GM12878 (cell line): ENCODE measurements at regions not wholly inside any gene's neighbourhood (a gene's known extent, or its start where the extent isn't known, plus 50 kb on each side); places are given as distances from the start of the nearest gene placed in this dataset.

ENCODE experiments used
- ATAC-seq: fragments of 200-7000 bp; cut with Tn5 transposase; 3 replicates; pipeline ENCODE4 v1.9.1; 2020; ENCODE audit warnings: mild to moderate bottlenecking, moderate library complexity
- BruUV-seq: library from RNA; stranded (reverse); fragments of 400-500 nt; replicated peaks from 2 replicates; lab custom pipeline; 2021; lab: Mats Ljungman, UMichigan
- CTCF ChIA-PET: fragments of 300-600 bp; sonication (Branson Sonifier 250); formaldehyde crosslinking; extraction: SDS; loops from one replicate; lab custom pipeline; 2021; ENCODE audit warnings: inconsistent platforms; lab: Yijun Ruan, JAX
- POLR2A ChIA-PET: fragments of 350-600 bp; formaldehyde crosslinking; extraction: SDS; loops from one replicate; lab custom pipeline; 2021; ENCODE audit warnings: inconsistent platforms; lab: Charles Lee
- RAD21 ChIA-PET: fragments of 300-600 bp; sonication (Branson Sonifier 250); formaldehyde crosslinking; loops from one replicate; lab custom pipeline; 2023; ENCODE audit warnings: antibody characterized with exemption; ENCODE audit not compliant: unreplicated experiment; lab: Charles Lee
- SMC1A ChIA-PET: fragments of 300-600 bp; sonication (Branson Sonifier 250); formaldehyde crosslinking; loops from one replicate; lab custom pipeline; 2023; ENCODE audit not compliant: unreplicated experiment, uncharacterized antibody; lab: Charles Lee
- DNase-seq: peaks from one replicate; pipeline ENCODE4 v3.0.0-alpha.2; 2011; ENCODE audit warnings: low read depth, low spot score
- FAIRE-seq: peaks from 3 replicates; lab custom pipeline; 2011; peaks lifted over from hg19 to GRCh38; lab: Jason Lieb, UNC
- H2AFZ ChIP-seq: 2 replicates; pipeline ENCODE4 v1.6.0; 2011; ENCODE audit warnings: low read depth, low read length, control low read depth; ENCODE audit not compliant: control insufficient read depth
- H3K27ac ChIP-seq: 2 replicates; pipeline ENCODE4 v1.5.1; 2011; ENCODE audit warnings: control low read depth; ENCODE audit not compliant: control insufficient read depth, insufficient read depth
- H3K27me3 ChIP-seq, 2 experiments: replicated peaks in 1 of 2; 2 replicates each; pipeline versions ENCODE4 v1.6.0 to v1.6.1; 2011; ENCODE audit warnings: low read length in 1 of 2; ENCODE audit not compliant: control insufficient read depth in 2 of 2, insufficient read depth in 2 of 2
- H3K36me3 ChIP-seq, 2 experiments: 2 replicates each; pipeline ENCODE4 v1.5.1; 2011; ENCODE audit warnings: low read length in 1 of 2; ENCODE audit not compliant: control insufficient read depth in 2 of 2, insufficient read depth in 2 of 2
- H3K4me1 ChIP-seq: 2 replicates; pipeline ENCODE4 v1.6.1; 2011; ENCODE audit warnings: mild to moderate bottlenecking, low read length, moderate library complexity, mixed read lengths; ENCODE audit not compliant: control insufficient read depth, insufficient read depth
- H3K4me2 ChIP-seq: 2 replicates; pipeline ENCODE4 v1.6.0; 2011; ENCODE audit warnings: control low read depth; ENCODE audit not compliant: control insufficient read depth, insufficient read depth
- H3K4me3 ChIP-seq: fragments of 200-600 bp; sonication (generic); 2 replicates; pipeline ENCODE4 v1.5.1; 2016
- H3K79me2 ChIP-seq: 2 replicates; pipeline ENCODE4 v1.6.0; 2011; ENCODE audit warnings: low read length; ENCODE audit not compliant: control insufficient read depth, insufficient read depth
- H3K9ac ChIP-seq: 2 replicates; pipeline ENCODE4 v1.8.0; 2011; ENCODE audit warnings: low read length, control low read depth, mixed read lengths; ENCODE audit not compliant: control insufficient read depth, insufficient read depth
- H3K9me3 ChIP-seq: replicated peaks from 3 replicates; pipeline ENCODE4 v1.5.1; 2011; ENCODE audit warnings: mild to moderate bottlenecking, low read length; ENCODE audit not compliant: control insufficient read depth, insufficient read depth
- H4K20me1 ChIP-seq: 2 replicates; pipeline ENCODE4 v1.6.0; 2011; ENCODE audit not compliant: control insufficient read depth, insufficient read depth
- CHD4 ChIP-seq: fragments of 200-600 bp; sonication (generic); IDR thresholded peaks from 2 replicates; pipeline ENCODE4 v1.6.1; 2016; ENCODE audit warnings: mild to moderate bottlenecking
- IRF4 ChIP-seq: IDR thresholded peaks from 2 replicates; pipeline ENCODE4 v1.6.1; 2011; ENCODE audit warnings: low read depth, low read length
- RAD21 ChIP-seq: IDR thresholded peaks from 2 replicates; pipeline ENCODE4 v1.6.1; 2011; ENCODE audit warnings: mild to moderate bottlenecking, low read depth, low read length, moderate library complexity; ENCODE audit not compliant: insufficient read depth
- WGBS: methylation state at CpG from one replicate; pipeline ENCODE4 v1.1.6; 2016; ENCODE audit warnings: low lambda C conversion rate; ENCODE audit not compliant: insufficient replicate concordance, insufficient coverage; ENCODE audit errors: missing lambda C conversion rate; 5-methylcytosine and 5-hydroxymethylcytosine counted together
- in situ Hi-C: fragments of 300-500 bp; cut with MboI; formaldehyde crosslinking; loops from 9 replicates; pipeline ENCODE4 v1.14.3; 2018; ENCODE audit warnings: mixed read lengths
- intact Hi-C: fragments of 100-400 bp; cut with micrococcal nuclease; formaldehyde crosslinking; loops from one replicate; pipeline ENCODE4 v1.14.2; 2022; ENCODE audit not compliant: unreplicated experiment

- no peak for DNase-seq
- ChIA-PET CTCF (no interaction called here), RAD21 (no interaction called here), POLR2A (no interaction called here), SMC1A (no interaction called here)
- Histone ChIP-seq H3K27me3 (no peaks in the 10 kb centered on the region), H3K36me3 (no peaks in the 10 kb centered on the region), H3K4me1 (no peaks in the 10 kb centered on the region), H3K9ac (no peak overlapping the region), H3K79me2 (no peaks in the 10 kb centered on the region), H3K9me3 (no peaks in the 10 kb centered on the region), H3K4me2 (no peak overlapping the region), H3K4me3 (no peak overlapping the region), H3K27ac (no peak overlapping the region), H2AFZ (no peak overlapping the region), H4K20me1 (no peaks in the 10 kb centered on the region)
- TF ChIP-seq RAD21 = no peak
- no peak for TF ChIP-seq CHD4
- in situ Hi-C loops = no loop called here
- ATAC-seq = no peak
- no peak for FAIRE-seq
- intact Hi-C loops = no loop called here
- no TSS peak for BruUV-seq
- 58% methylated on average over 1 of the region's 1 CpG for WGBS
These were observed 383.3 kb downstream of the RBM43 start for GRCh38 chr2:150878356-150878755.

- Histone ChIP-seq H3K79me2 (no peaks in the 10 kb centered on the region), H3K27ac (no peak overlapping the region), H4K20me1 (no peaks in the 10 kb centered on the region), H3K4me2 (no peak overlapping the region), H3K9ac (no peak overlapping the region), H3K27me3 (no peaks in the 10 kb centered on the region), H3K36me3 (no peaks in the 10 kb centered on the region), H2AFZ (no peak overlapping the region), H3K4me1 (no peaks in the 10 kb centered on the region), H3K9me3 (no peaks in the 10 kb centered on the region), H3K4me3 (no peak overlapping the region)
- no peak for ATAC-seq
- WGBS = 20% methylated on average over 5 of the region's 5 CpGs
- ChIA-PET SMC1A (interaction anchor here (0.9 kb wide), 1 partner anchor 51 kb away, joined by 3 read pairs; no protein-coding TSS in a partner anchor), POLR2A (no interaction called here), CTCF (interaction anchor here (0.6 kb wide), 1 partner anchor 363 kb away, joined by 3 read pairs; no protein-coding TSS in a partner anchor), RAD21 (no interaction called here)
- no peak for TF ChIP-seq IRF4
- in situ Hi-C loops (no loop called here), intact Hi-C loops (no loop called here)
- no peak for FAIRE-seq
- no TSS peak for BruUV-seq
- no peak for DNase-seq
These were observed 385.3 kb downstream of the RBM43 start for GRCh38 chr2:150876251-150876950.
